Testis (tissue), 2 donors: ENCODE measurements at regions not wholly inside any gene's neighbourhood (a gene's known extent, or its start where the extent isn't known, plus 50 kb on each side); places are given as distances from the start of the nearest gene placed in this dataset.

ENCODE experiments used
- POLR2A ChIP-seq: fragments of 450-650 bp; IDR thresholded peaks from one replicate; pipeline ENCODE4 v1.6.1; 2017; ENCODE audit warnings: antibody characterized with exemption, mild to moderate bottlenecking, moderate library complexity
- TF ChIP-seq, protein P1 (sequence below), 3 experiments: fragments of 450-650 bp in 2 of 3; fragments of 200-600 bp in 1 of 3; sonication (generic) in 1 of 3; IDR thresholded peaks; one replicate each; pipeline ENCODE4 v1.5.1; 2016 to 2019; ENCODE audit warnings: antibody characterized with exemption in 3 of 3, mild to moderate bottlenecking in 2 of 3, moderate library complexity in 1 of 3

DNA sequence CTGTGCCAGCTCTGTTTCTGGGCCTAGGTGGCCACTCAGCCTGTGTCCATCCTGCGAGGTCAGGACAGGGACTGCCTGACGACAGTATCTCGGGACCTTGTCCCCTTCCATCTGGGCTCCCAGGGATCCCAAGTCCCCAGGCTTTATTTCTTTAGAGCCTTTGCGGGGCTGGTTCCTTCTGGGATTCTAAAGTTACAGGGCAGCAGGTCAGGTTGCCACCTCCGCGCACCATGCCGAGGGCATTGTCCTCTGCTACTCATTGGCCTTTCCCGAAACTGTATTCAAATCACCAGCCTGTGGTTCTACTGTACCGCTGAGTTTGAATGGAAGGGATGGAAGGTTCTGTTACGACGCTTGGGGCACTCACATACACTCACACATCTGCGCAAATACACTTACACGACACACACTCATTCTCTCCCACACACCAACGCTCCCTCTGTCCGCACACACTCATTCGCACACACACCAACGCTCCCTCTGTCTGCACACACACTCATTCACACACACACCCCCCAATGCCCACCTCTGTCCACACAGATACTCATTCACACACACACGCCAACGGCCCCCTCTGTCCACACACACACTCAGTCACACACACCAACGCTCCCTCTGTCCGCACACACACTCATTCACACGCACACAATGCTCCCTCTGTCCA is 59.8 kb upstream of the THBS2 start:
- no peak for TF ChIP-seq POLR2A
- TF ChIP-seq, protein P1, sequence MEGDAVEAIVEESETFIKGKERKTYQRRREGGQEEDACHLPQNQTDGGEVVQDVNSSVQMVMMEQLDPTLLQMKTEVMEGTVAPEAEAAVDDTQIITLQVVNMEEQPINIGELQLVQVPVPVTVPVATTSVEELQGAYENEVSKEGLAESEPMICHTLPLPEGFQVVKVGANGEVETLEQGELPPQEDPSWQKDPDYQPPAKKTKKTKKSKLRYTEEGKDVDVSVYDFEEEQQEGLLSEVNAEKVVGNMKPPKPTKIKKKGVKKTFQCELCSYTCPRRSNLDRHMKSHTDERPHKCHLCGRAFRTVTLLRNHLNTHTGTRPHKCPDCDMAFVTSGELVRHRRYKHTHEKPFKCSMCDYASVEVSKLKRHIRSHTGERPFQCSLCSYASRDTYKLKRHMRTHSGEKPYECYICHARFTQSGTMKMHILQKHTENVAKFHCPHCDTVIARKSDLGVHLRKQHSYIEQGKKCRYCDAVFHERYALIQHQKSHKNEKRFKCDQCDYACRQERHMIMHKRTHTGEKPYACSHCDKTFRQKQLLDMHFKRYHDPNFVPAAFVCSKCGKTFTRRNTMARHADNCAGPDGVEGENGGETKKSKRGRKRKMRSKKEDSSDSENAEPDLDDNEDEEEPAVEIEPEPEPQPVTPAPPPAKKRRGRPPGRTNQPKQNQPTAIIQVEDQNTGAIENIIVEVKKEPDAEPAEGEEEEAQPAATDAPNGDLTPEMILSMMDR (IDR thresholded peaks at IDR 0.05) = no peak
